ENCODE measurements at regions not wholly inside any gene's neighbourhood (a gene's known extent, or its start where the extent isn't known, plus 50 kb on each side); places are given as distances from the start of the nearest gene placed in this dataset.

DNA sequence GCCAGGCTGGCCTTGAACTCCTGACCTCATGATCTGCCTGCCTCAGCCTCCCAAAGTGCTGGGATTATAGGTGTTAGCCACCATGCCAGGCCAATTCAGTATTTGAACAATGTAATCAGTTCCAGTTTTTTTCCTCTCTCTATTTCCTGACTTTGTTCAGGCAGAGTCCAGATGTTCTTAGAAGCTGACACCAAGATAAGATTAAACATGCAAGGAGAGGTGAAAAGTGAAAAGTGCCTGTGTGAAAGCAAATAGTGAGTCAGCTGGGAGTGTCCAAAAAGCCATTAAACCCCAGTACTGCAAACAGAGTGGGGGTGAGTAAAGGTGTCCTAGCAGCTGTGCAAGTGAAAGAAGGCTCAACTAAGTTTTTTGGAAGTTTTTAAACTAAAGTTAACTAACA, 231.5 kb downstream of the PTH2R start:
- TF ChIP-seq, protein P1, sequence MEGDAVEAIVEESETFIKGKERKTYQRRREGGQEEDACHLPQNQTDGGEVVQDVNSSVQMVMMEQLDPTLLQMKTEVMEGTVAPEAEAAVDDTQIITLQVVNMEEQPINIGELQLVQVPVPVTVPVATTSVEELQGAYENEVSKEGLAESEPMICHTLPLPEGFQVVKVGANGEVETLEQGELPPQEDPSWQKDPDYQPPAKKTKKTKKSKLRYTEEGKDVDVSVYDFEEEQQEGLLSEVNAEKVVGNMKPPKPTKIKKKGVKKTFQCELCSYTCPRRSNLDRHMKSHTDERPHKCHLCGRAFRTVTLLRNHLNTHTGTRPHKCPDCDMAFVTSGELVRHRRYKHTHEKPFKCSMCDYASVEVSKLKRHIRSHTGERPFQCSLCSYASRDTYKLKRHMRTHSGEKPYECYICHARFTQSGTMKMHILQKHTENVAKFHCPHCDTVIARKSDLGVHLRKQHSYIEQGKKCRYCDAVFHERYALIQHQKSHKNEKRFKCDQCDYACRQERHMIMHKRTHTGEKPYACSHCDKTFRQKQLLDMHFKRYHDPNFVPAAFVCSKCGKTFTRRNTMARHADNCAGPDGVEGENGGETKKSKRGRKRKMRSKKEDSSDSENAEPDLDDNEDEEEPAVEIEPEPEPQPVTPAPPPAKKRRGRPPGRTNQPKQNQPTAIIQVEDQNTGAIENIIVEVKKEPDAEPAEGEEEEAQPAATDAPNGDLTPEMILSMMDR (IDR thresholded peaks at IDR 0.05; ENCODE audit: low read depth, low read length, poor library complexity, severe bottlenecking): no peak
- no peak for TF ChIP-seq EZH2phosphoT487 (IDR thresholded peaks at IDR 0.05; ENCODE audit: borderline replicate concordance, low read length)
